Inferior parietal cortex (tissue), 1 donor: ENCODE measurements at regions not wholly inside any gene's neighbourhood (a gene's known extent, or its start where the extent isn't known, plus 50 kb on each side); places are given as distances from the start of the nearest gene placed in this dataset.
"Not testable (repeated sequence)": the region's sequence is repeated elsewhere in the genome, so short reads cannot be mapped to it uniquely, and the experiment has no call there.

Source experiments
- DNase-seq: peaks from one replicate; pipeline ENCODE4 v3.0.0-alpha.2; 2016; ENCODE audit errors: extremely low spot score

DNA sequence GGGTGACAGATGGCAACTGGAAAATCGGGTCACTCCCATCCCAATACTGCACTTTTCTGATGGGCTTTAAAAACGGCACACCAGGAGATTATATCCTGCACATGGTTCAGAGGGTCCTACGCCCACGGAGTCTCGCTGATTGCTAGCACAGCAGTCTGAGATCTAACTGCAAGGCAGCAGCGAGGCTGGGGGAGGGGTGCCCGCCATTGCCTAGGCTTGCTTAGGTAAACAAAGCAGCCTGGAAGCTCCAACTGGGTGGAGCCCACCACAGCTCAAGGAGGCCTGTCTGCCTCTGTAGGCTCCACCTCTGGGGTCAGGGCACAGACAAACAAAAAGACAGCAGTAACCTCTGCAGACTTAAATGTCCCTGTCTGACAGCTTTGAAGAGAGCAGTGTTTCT lies 158.7 kb upstream of the MOCS2 start:
- not testable (repeated sequence) for DNase-seq

DNA sequence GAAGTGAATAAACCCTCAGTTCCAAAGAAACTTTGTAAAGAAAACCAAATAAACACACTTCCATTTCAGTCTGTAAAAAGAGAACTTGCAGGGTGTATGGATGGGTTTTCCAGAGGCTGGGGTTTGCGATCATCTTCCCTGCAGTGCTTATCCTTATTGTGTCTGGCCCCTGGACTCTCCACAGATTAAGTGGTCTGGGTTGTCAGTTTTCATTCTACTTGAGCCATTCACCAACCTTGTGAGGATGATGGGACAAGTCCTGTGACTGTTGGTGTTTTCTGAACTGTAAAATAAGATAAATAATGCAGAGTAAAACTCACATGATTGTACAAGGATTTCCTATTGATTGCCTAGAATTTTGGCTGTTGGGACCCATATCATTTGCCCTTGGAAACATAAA lies 166.1 kb upstream of the MOCS2 start:
- no peak for DNase-seq

GRCh38 chr5:53276825-53277224 lies 167.3 kb upstream of the MOCS2 start:
- no peak for DNase-seq

DNA sequence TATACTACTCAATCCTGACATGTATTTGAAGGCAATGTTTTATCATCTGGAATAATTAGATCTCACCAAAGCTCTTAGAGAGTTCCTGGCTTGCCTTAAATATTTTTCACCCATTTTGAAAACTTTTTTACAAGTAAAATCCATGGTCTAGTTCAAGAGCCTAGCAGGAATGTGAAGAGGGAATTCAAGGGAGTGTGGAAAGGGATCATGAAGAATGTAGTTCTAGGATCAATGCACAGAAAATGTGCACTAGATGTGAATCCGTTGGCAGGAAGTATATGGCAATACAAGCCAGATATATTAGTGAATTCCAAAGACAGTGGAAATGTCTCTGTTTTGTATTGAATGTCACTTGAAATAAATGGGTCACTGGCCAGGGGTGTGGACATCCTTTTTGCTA lies 167.9 kb upstream of the MOCS2 start:
- DNase-seq, result no peak

GRCh38 chr5:53287573-53287972 lies 178.0 kb upstream of the MOCS2 start:
- DNase-seq, result no peak

- DNase-seq, result no peak
Observed at GRCh38 chr5:53288511-53288910, 179.0 kb upstream of the MOCS2 start.

DNA sequence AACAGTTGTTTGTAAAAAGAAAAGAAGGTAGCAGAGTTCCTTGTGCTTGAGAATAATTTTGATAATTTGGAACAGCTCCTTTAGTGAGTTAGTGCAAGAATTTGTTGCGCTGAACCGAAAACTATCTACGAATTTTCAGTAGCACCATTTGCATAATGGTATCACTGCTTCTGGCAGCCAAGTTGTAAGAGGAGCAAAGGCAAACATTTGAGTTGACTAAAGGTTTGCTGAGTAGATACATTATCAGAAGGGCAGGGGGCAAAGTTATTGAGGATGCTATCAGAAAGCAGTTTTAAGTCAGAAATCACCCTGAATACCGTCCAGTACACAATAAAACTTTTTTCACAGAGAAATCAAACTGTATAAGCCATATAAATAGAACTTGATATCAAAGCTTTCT lies 181.5 kb upstream of the MOCS2 start:
- no peak for DNase-seq

DNA sequence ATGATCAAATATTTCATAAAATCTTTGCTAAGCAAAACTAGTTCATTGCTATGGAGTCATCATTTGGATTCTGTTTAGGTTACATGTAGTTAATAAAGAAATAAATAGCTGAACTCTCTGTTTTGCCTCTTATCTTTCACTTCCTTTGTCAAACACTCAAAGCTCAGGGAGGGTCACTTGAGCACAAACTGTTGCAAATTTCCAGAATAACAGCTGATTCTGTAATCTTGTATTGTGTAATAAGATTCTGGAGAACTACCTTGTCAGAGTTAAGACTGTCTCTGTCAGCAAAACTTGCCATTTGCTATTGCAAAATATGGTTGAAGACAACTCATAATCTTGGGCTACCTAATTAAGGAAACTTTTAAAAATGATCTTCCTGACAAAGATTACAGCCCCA lies 182.0 kb upstream of the MOCS2 start:
- DNase-seq, result no peak

- DNase-seq, result no peak
Observed at GRCh38 chr5:53298841-53299240, 181.6 kb upstream of the FST start.

GRCh38 chr5:53302529-53302928 lies 177.9 kb upstream of the FST start:
- DNase-seq, result no peak

- DNase-seq, result no peak
Observed at GRCh38 chr5:53303105-53303504, 177.3 kb upstream of the FST start.

GRCh38 chr5:53305316-53305715 lies 175.1 kb upstream of the FST start:
- DNase-seq, result not testable (repeated sequence)

DNA sequence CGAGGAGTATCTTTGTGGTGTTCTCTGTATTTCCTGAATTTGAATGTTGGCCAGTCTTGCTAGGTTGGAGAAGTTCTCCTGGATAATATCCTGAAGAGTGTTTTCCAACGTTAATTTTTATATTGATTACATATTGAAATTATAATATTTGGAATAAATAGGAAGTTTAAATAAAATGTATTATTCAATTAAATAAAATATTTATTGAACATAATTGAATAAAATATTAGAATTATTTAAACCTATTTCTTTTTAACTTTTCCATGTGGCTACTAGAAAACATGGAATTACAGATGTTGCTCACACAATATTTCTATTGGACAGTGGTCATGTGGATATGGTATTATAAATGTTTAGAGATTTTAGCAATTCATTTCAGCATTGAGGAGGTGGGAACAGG lies 170.8 kb upstream of the FST start:
- DNase-seq, result no peak

GRCh38 chr5:53311681-53312080 lies 168.7 kb upstream of the FST start:
- DNase-seq, result no peak

- no peak for DNase-seq
Observed at GRCh38 chr5:53313145-53313544, 167.3 kb upstream of the FST start.

DNA sequence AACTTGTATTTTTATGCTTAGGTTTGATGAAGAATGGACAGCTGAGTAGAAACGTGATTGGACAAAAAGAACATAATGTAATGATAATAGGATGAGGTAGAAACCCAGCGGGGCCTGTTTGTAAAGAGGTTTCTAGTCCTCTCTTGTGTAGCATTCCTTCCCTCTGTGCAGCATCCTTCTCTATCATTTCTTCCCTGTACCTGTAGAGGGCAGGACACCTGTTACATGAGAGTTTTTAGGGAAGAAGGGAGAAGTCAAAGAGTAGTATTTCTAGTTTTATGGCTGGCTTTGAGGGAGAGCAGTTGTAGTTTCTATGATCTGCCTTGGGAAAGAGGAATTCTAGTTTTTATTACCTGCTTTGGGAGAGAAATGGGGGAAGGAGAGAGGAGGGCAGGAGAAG lies 162.1 kb upstream of the FST start:
- DNase-seq, result no peak

GRCh38 chr5:53319315-53319714 lies 161.1 kb upstream of the FST start:
- DNase-seq, result no peak

GRCh38 chr5:53321073-53321472 lies 159.4 kb upstream of the FST start:
- DNase-seq, result no peak

DNA sequence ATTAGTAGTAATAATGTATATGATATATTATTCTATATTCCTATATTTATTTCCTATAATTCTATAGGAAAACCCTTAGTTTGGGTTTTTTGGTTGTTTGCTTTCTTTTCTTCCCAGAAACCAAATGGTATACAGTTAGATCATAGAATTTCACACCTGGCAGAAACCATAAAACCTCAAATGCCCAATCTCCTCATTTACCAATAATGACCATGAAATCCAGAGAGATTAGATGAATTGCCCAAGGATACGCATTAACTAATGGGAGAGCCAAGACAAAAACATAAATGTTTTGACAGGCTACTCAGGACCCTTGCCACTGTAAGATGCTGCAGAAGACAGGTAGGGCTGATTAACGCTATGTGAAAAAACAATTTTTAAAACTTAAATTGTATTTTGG lies 158.7 kb upstream of the FST start:
- DNase-seq, result no peak

GRCh38 chr5:53322257-53322656 lies 158.2 kb upstream of the FST start:
- DNase-seq, result no peak

GRCh38 chr5:53323511-53323910 lies 156.9 kb upstream of the FST start:
- no peak for DNase-seq

- DNase-seq, result no peak
Observed at GRCh38 chr5:53323943-53324642, 156.3 kb upstream of the FST start.

DNA sequence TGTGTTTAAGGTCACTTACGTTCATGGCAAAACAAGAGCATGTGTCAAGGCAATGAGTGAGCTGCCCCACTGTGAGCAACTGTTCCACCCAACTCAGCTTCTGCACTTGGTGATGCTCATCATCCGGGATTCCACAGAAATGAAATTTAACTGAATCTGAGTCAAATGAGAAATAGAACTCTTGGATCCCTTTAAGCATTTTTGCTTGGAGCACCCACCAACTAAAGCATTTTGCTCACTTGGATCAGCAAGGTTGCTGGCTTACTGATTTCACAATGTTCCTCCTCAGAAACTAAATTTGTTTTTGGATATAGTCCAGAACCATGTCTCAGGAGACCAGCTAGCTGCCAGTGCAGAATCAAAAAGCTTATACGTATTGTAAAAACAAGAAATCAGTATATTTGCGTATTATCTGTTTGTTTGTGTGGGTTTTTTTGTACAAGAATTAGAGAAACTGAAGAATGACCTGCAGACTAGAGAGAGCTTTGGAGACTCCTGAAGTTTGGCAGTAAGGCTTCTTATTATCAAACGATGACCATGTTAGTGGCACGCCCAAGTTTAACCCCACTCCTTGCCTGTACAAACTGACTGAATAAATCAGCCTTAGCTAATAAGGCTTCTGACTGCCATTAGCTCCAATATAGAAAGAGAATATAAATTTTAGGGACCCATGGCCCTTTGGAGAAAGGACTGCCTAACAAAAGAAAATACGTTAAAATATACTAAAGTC lies 153.8 kb upstream of the FST start:
- no peak for DNase-seq
